ENCODE measurements at regions not wholly inside any gene's neighbourhood (a gene's known extent, or its start where the extent isn't known, plus 50 kb on each side); places are given as distances from the start of the nearest gene placed in this dataset.
A peak's percentile ranks its signal among the peaks of the same experiment; 100 is the strongest.
"Not testable (repeated sequence)": the region's sequence is repeated elsewhere in the genome, so short reads cannot be mapped to it uniquely, and the experiment has no call there.

DNA sequence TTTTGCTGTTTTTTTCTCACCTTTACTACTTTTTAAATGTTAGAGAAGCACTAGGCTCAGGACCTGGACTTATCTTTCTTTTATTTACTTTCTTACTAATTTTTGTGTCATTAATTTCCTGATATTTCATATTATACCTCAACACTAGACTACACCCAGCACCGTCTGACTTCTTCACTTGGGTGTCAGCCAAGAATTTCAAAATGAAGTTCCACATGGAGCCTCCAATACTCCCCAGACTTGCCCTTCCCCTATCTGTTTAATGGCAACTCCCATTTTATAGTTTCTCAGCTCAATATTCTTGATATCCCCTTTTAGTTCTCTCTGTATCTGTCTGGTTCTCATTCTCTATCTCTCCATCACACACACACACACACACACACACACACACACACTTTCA, 139.3 kb downstream of the USP22 start:
- not testable (repeated sequence) for DNase-seq (ENCODE audit: low read depth in 2 of 2)

DNA sequence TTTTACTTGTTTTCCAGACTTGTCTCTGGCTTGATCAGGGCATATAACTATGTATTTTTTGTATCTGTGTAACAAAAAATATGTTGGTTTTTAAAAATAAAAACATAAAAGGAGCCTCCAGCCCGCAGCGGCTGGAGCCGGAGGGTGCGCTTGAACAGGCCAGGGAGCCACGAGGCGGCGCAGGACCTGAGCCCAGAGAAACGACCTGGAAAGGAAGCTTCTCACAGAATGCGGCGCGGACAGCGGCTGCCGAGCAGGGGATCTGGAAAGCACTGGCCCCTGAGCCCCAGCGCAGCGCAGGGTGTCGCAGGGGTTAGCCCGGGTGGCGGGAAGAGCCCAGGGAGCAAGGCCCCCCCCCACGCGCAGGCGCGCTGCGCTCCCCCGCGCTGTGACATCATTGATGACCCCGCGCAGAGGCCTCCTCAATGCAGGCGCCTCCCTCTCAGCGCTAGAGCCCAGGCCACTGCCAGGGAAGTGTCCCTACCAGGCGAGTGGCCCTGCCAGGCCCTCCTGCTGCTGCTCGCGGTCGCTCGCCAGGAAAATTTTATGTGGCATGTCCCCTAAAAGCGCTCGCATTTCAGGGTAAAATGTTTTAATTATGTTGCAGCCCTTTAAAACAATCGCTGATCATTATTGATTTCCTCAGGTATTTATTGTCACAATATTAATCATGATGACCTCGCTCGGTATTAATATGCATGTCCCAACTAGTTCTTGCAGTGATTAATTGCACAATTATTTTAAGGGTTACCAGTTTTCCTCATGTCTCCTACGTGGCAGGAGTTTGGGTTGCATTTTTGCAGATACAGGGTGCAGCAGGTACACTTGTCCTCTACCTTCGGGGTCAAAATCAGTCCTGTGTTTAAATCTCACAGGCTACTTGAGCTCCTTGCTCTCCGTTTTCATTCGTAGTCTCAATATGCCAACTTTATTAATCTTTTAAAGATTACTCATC, 134.2 kb downstream of the USP22 start:
- peak; percentile 47 to 53 for DNase-seq (ENCODE audit: low read depth in 2 of 2)

- no peak for DNase-seq (ENCODE audit: low read depth in 2 of 2)
Measured at GRCh38 chr17:20914658-20915057, 128.2 kb downstream of the USP22 start.

- no peak for DNase-seq (ENCODE audit: low read depth in 2 of 2)
Measured at GRCh38 chr17:20916383-20916782, 126.4 kb downstream of the USP22 start.

GRCh38 chr17:20917610-20918306, 125.1 kb downstream of the USP22 start:
- not testable (repeated sequence) for DNase-seq (ENCODE audit: low read depth in 2 of 2)

GRCh38 chr17:20920095-20920814, 122.6 kb downstream of the USP22 start:
- no peak for DNase-seq (ENCODE audit: low read depth in 2 of 2)

GRCh38 chr17:20920815-20921199, 122.0 kb downstream of the USP22 start:
- DNase-seq (ENCODE audit: low read depth in 2 of 2): no peak

GRCh38 chr17:20922128-20922670, 120.6 kb downstream of the USP22 start:
- DNase-seq (ENCODE audit: low read depth in 2 of 2): no peak

- DNase-seq (ENCODE audit: low read depth in 2 of 2): no peak
Measured at GRCh38 chr17:20924306-20924705, 118.5 kb downstream of the USP22 start.

DNA sequence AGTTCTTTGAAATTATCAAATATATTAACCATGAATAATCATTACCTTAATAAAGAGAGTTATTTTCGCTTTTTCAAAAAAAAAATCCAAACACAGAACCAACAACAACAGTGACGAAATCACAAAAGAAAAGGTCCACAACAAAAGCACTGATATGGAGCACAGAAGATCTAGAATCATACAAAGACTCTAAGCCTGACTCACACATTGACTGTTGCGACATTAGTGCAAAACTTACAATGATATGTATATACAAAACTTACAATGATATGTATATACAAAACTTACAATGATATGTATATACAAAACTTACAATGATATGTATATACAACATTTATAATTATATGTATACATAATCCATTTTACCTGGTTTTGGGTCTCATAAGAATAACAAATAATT, 117.7 kb downstream of the USP22 start:
- no peak for DNase-seq (ENCODE audit: low read depth in 2 of 2)

DNA sequence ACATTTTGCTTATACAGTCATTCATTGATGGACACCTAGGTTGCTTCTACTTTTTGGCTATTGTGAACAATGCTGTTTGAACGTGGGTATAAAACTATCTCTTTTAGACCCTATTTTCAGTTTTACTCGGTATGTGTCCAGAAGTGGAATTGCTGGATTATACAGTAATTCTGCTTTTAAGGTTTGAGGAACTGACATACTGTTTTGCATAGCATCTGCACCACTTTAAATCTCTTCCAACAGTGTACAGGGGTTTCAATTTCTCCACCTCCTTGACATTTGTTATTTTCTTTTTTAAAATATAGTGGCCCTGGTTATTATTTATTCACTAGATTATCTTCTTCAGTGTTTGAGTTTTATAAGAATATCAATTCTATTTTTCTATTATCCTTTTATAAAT, 116.9 kb downstream of the USP22 start:
- no peak for DNase-seq (ENCODE audit: low read depth in 2 of 2)

- no peak for DNase-seq (ENCODE audit: low read depth in 2 of 2)
Measured at GRCh38 chr17:20926532-20926931, 116.3 kb downstream of the USP22 start.

- DNase-seq (ENCODE audit: low read depth in 2 of 2): no peak
Measured at GRCh38 chr17:20927308-20927977, 115.4 kb downstream of the USP22 start.

GRCh38 chr17:20929334-20929733, 113.5 kb downstream of the USP22 start:
- no peak for DNase-seq (ENCODE audit: low read depth in 2 of 2)

- DNase-seq (ENCODE audit: low read depth in 2 of 2): no peak
Measured at GRCh38 chr17:20930081-20930760, 112.6 kb downstream of the USP22 start.

DNA sequence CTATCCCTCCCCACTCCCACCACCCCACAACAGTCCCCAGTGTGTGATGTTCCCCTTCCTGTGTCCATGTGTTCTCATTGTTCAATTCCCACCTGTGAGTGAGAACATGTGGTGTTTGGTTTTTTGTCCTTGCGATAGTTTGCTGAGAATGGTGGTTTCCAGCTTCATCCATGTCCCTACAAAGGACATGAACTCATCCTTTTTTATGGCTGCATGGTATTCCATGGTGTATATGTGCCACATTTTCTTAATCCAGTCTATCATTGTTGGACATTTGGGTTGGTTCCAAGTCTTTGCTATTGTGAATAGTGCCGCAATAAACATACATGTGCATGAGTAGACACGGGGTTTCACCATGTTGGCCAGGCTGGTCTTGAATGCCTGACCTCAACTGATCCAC, 109.8 kb downstream of the USP22 start:
- DNase-seq (ENCODE audit: low read depth in 2 of 2): not testable (repeated sequence)

DNA sequence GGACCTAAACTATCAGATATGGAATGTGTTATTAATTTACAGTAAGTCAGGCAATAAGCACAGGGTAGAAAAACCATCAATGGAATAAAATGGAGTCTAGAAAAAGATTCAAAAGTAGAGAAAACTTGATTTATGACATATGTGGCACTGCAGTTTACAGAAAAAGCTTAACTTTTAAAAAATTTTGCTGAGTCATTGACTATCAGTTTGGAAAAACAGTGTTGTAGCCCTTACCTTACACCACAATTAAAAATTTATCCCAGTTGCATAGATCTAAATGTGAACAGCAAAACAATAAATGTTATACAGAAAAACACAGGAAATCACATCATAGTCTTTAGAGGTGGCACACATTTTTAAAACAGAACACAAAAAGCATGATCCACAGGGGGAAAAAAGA, 108.5 kb downstream of the USP22 start:
- no peak for DNase-seq (ENCODE audit: low read depth in 2 of 2)

GRCh38 chr17:20935740-20936139, 107.1 kb downstream of the USP22 start:
- no peak for DNase-seq (ENCODE audit: low read depth in 2 of 2)

DNA sequence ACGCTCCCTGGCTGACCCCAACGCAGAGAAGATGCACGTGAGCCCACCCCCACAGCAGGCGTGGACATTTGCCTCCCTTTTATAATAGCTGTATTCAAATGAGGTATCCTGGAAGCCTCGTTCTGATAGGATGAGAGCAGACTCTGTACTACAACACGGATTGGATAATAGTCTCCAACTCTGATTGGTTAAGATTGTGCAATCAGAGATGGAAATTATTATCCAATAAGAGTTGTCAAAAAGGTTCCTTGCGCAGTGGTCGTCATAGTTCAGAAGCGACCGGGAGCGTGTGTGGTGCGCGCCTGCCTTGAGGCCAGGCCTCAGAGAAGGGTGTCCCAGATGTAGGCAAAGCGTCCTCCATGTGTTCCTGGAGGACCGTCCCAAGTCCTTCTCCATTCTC, 104.6 kb downstream of the USP22 start:
- no peak for DNase-seq (ENCODE audit: low read depth in 2 of 2)

DNA sequence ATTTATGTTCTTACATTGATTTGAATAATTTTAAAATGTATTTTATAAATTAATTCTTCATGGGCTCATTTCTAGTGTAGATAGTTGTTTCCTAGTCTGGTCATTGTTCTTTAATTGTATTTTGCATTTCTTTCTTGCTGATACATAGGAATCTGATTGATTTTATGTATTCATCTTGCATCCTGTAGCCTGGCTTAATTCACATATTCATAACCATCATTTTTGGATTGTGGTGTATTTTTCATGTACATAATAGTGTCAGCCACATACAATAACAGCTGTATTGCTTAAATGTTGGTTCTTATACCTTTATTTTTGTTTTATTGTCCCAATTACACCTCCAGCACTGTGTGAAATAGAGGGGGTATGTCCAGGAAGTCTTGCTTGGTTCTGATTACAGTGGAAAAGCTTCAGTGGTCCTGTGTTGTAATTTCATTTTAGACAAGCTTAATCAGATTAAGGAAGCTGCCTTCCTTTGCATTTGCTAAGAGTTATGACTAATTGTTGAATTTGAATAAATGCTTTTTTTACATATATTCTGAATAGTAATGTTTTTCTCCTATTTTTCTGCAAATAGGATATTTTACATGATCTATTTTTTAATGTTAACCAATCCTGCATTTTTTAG, 103.7 kb downstream of the USP22 start:
- no peak for DNase-seq (ENCODE audit: low read depth in 2 of 2)

Data from stimulated activated CD4-positive, alpha-beta T cell treated with anti-CD3 and anti-CD28 coated beads, Interleukin-1b, Interleukin-23, amount 100 ng/mL, for 1 hour (primary cell).